ENCODE measurements at regions not wholly inside any gene's neighbourhood (a gene's known extent, or its start where the extent isn't known, plus 50 kb on each side); places are given as distances from the start of the nearest gene placed in this dataset.
"Not testable (repeated sequence)": the region's sequence is repeated elsewhere in the genome, so short reads cannot be mapped to it uniquely, and the experiment has no call there.

- DNase-seq: no peak
These were observed 213.1 kb upstream of the GAS1 start for GRCh38 chr9:87160148-87161102.

- no peak for DNase-seq
These were observed 219.9 kb upstream of the GAS1 start for GRCh38 chr9:87167161-87167560.

- DNase-seq: no peak
These were observed 220.3 kb upstream of the GAS1 start for GRCh38 chr9:87167582-87167981.

- DNase-seq: no peak
These were observed 231.0 kb upstream of the GAS1 start for GRCh38 chr9:87178302-87178701.

- no peak for DNase-seq
These were observed 232.4 kb upstream of the GAS1 start for GRCh38 chr9:87179553-87180340.

GRCh38 chr9:87180361-87180760, 233.1 kb upstream of the GAS1 start:
- no peak for DNase-seq

- no peak for DNase-seq
These were observed 233.5 kb upstream of the GAS1 start for GRCh38 chr9:87180841-87181240.

- DNase-seq: no peak
These were observed 234.4 kb upstream of the GAS1 start for GRCh38 chr9:87181670-87182069.

- no peak for DNase-seq
These were observed 237.8 kb upstream of the GAS1 start for GRCh38 chr9:87184956-87185642.

GRCh38 chr9:87187656-87188055, 240.3 kb upstream of the GAS1 start:
- DNase-seq: no peak

- no peak for DNase-seq
These were observed 241.7 kb upstream of the GAS1 start for GRCh38 chr9:87189006-87189405.

GRCh38 chr9:87193151-87193550, 245.8 kb upstream of the GAS1 start:
- DNase-seq: no peak

- no peak for DNase-seq
These were observed 246.9 kb upstream of the GAS1 start for GRCh38 chr9:87193925-87194868.

- DNase-seq: no peak
These were observed 248.0 kb upstream of the GAS1 start for GRCh38 chr9:87195306-87195705.

GRCh38 chr9:87197349-87198130, 250.2 kb upstream of the GAS1 start:
- DNase-seq: no peak

- DNase-seq: no peak
These were observed 251.4 kb upstream of the GAS1 start for GRCh38 chr9:87198716-87199115.

GRCh38 chr9:87199278-87199677, 252.0 kb upstream of the GAS1 start:
- DNase-seq: no peak

- no peak for DNase-seq
These were observed 252.5 kb upstream of the GAS1 start for GRCh38 chr9:87199782-87200181.

GRCh38 chr9:87201351-87201751, 254.0 kb upstream of the GAS1 start:
- DNase-seq: no peak

GRCh38 chr9:87206064-87206661, 258.9 kb upstream of the GAS1 start:
- DNase-seq: no peak

- not testable (repeated sequence) for DNase-seq
These were observed 263.4 kb upstream of the GAS1 start for GRCh38 chr9:87210658-87211057.
